K562 (cell line): ENCODE measurements at regions not wholly inside any gene's neighbourhood (a gene's known extent, or its start where the extent isn't known, plus 50 kb on each side); places are given as distances from the start of the nearest gene placed in this dataset.

Experiments
- ATAC-seq: fragments of 200-7000 bp; cut with Tn5 transposase; 3 replicates; pipeline ENCODE4 v1.9.1; 2020; ENCODE audit warnings: moderate library complexity
- BruUV-seq: library from RNA; stranded (reverse); fragments of 400-500 nt; replicated peaks from 2 replicates; lab custom pipeline; 2021; lab: Mats Ljungman, UMichigan
- CTCF ChIA-PET: fragments of 300-600 bp; formaldehyde crosslinking; extraction: SDS; loops from one replicate; lab custom pipeline; 2021; ENCODE audit warnings: low intra/inter-chr PET ratio; lab: Yijun Ruan, JAX
- POLR2A ChIA-PET: fragments of 300-600, 350-650 bp; sonication (Branson Sonifier 250); formaldehyde crosslinking; extraction: SDS; loops from one replicate; lab custom pipeline; 2021; ENCODE audit warnings: antibody characterized with exemption, inconsistent platforms; lab: Yijun Ruan, JAX
- DNase-seq, 4 experiments: peaks; one replicate each; pipeline versions ENCODE4 v3.0.0 to v3.0.0-alpha.2; 2011 to 2018; ENCODE audit warnings: low spot score in 3 of 4, mixed read lengths in 3 of 4; ENCODE audit errors: extremely low read depth in 1 of 4
- FAIRE-seq: peaks from 2 replicates; lab custom pipeline; 2011; peaks lifted over from hg19 to GRCh38; lab: Jason Lieb, UNC
- H2AFZ ChIP-seq: 2 replicates; pipeline ENCODE4 v1.6.0; 2011; ENCODE audit warnings: low read depth, low read length, control low read depth, inconsistent platforms
- H3K27ac ChIP-seq: fragments of 200-600 bp; 3 replicates; pipeline ENCODE4 v1.8.0; 2011; ENCODE audit warnings: low read depth, mild to moderate bottlenecking, control low read depth, inconsistent platforms, low read length, moderate library complexity, mixed read lengths; ENCODE audit errors: extremely low read depth
- H3K27me3 ChIP-seq, 2 experiments: fragments of 300-600 bp in 1 of 2; 2 replicates in 1 of 2; 3 replicates in 1 of 2; pipeline versions ENCODE4 v1.6.0 to v1.8.0; 2011; ENCODE audit warnings: inconsistent platforms in 2 of 2, low read length in 2 of 2, mild to moderate bottlenecking in 1 of 2, mixed read lengths in 1 of 2, moderate library complexity in 1 of 2; ENCODE audit not compliant: control insufficient read depth in 2 of 2, insufficient read depth in 2 of 2
- H3K36me3 ChIP-seq: fragments of 300-600 bp; 3 replicates; pipeline ENCODE4 v1.8.0; 2011; ENCODE audit warnings: mild to moderate bottlenecking, low read length, inconsistent platforms; ENCODE audit not compliant: control insufficient read depth, insufficient read depth
- H3K4me1 ChIP-seq, 2 experiments: fragments of 200-600 bp in 1 of 2; replicated peaks in 1 of 2; 2 replicates in 1 of 2; 3 replicates in 1 of 2; pipeline versions ENCODE4 v1.5.1 to v1.8.0; 2011; ENCODE audit warnings: inconsistent platforms in 2 of 2, low read length in 2 of 2, mild to moderate bottlenecking in 1 of 2, mixed read lengths in 1 of 2, moderate library complexity in 1 of 2; ENCODE audit not compliant: control insufficient read depth in 2 of 2, insufficient read depth in 2 of 2
- H3K4me2 ChIP-seq: 2 replicates; pipeline ENCODE4 v1.6.1; 2011; ENCODE audit warnings: low read length, control low read depth, inconsistent platforms, mixed read lengths; ENCODE audit not compliant: insufficient read depth
- H3K4me3 ChIP-seq: fragments of 200-600 bp; sonication (generic), shearing (Covaris generic); 2 replicates; pipeline ENCODE4 v1.5.1; 2016; ENCODE audit warnings: control low read depth, inconsistent platforms
- H3K79me2 ChIP-seq: fragments of 200-600 bp; 3 replicates; pipeline ENCODE4 v1.8.0; 2011; ENCODE audit warnings: low read length, inconsistent platforms; ENCODE audit not compliant: control insufficient read depth, insufficient read depth
- H3K9ac ChIP-seq, 2 experiments: 2 replicates each; pipeline versions ENCODE4 v1.6.0 to v1.6.1; 2011; ENCODE audit warnings: low read depth in 2 of 2, low read length in 2 of 2, control low read depth in 1 of 2, inconsistent platforms in 1 of 2, mild to moderate bottlenecking in 1 of 2, mixed read lengths in 1 of 2; ENCODE audit not compliant: insufficient read depth in 1 of 2
- H3K9me1 ChIP-seq: one replicate; pipeline ENCODE4 v1.6.0; 2011; ENCODE audit warnings: inconsistent platforms, mild to moderate bottlenecking, low read length, moderate library complexity; ENCODE audit not compliant: control insufficient read depth, insufficient read depth
- H3K9me3 ChIP-seq: replicated peaks from 2 replicates; pipeline ENCODE4 v1.5.1; 2011; ENCODE audit warnings: low read depth, low read length, inconsistent platforms; ENCODE audit not compliant: control insufficient read depth, insufficient read depth
- H4K20me1 ChIP-seq: replicated peaks from 2 replicates; pipeline ENCODE4 v1.6.1; 2011; ENCODE audit warnings: low read length, inconsistent platforms, mixed read lengths; ENCODE audit not compliant: control insufficient read depth, insufficient read depth
- CBX2 ChIP-seq: fragments of 200-600 bp; sonication (generic); IDR thresholded peaks from one replicate; pipeline ENCODE4 v1.6.1; 2012; ENCODE audit warnings: mild to moderate bottlenecking, low read length, inconsistent platforms; ENCODE audit not compliant: insufficient read depth, poor library complexity, severe bottlenecking
- CCNT2 ChIP-seq: IDR thresholded peaks from 2 replicates; pipeline ENCODE4 v1.6.1; 2011; ENCODE audit warnings: borderline replicate concordance, low read depth, mild to moderate bottlenecking, moderate library complexity, mixed read lengths, low read length; ENCODE audit not compliant: insufficient read length; ENCODE audit errors: extremely low read depth
- CREB1 ChIP-seq, 2 experiments: sonication (generic) in 1 of 2; formaldehyde crosslinking in 1 of 2; IDR thresholded peaks; 2 replicates each; pipeline versions ENCODE4 v1.6.1 to v1.8.0; 2012 to 2022; ENCODE audit warnings: inconsistent platforms in 1 of 2, mild to moderate bottlenecking in 1 of 2, missing genetic modification reagents in 1 of 2, moderate library complexity in 1 of 2
- DPF2 ChIP-seq: fragments of 450-650 bp; IDR thresholded peaks from 2 replicates; pipeline ENCODE4 v1.6.1; 2016
- FOXK1 ChIP-seq: sonication (generic); formaldehyde crosslinking; IDR thresholded peaks from 2 replicates; pipeline ENCODE4 v1.8.0; 2022; ENCODE audit warnings: missing genetic modification reagents, mild to moderate bottlenecking, borderline replicate concordance
- HNRNPLL ChIP-seq: fragments of 200-400 bp; formaldehyde crosslinking; IDR thresholded peaks from 2 replicates; pipeline ENCODE4 v1.6.1; 2017; ENCODE audit warnings: low read length, low read depth, mild to moderate bottlenecking; ENCODE audit not compliant: poor library complexity, severe bottlenecking
- HSF4 ChIP-seq: fragments of 250-450 bp; sonication (Bioruptor Pico); IDR thresholded peaks from 2 replicates; pipeline ENCODE4 v2.1.2; 2022; ENCODE audit warnings: mild to moderate bottlenecking, moderate library complexity, borderline replicate concordance
- NCOA6 ChIP-seq: fragments of 450-650 bp; IDR thresholded peaks from 2 replicates; pipeline ENCODE4 v1.6.1; 2017; ENCODE audit warnings: mild to moderate bottlenecking
- NKRF ChIP-seq: fragments of 450-650 bp; IDR thresholded peaks from 2 replicates; pipeline ENCODE4 v1.6.1; 2016; ENCODE audit warnings: borderline replicate concordance
- RREB1 ChIP-seq: fragments of 250-450 bp; sonication (Bioruptor Pico); IDR thresholded peaks from 2 replicates; pipeline ENCODE4 v1.4.0; 2020
- STAG1 ChIP-seq: sonication (generic); formaldehyde crosslinking; IDR thresholded peaks from 2 replicates; pipeline ENCODE4 v1.5.0; 2020; ENCODE audit warnings: missing genetic modification reagents, borderline replicate concordance
- ZC3H11A ChIP-seq: IDR thresholded peaks from 2 replicates; pipeline ENCODE4 v1.6.1; 2012; ENCODE audit warnings: low read depth, low read length, improper control_type of control experiment
- ZNF316 ChIP-seq: fragments of 450-650 bp; IDR thresholded peaks from 2 replicates; pipeline ENCODE4 v1.6.1; 2016
- WGBS: fragments of 100-300 bp; shearing (Covaris generic); methylation state at CpG from one replicate; pipeline ENCODE4 v1.1.6; 2016; ENCODE audit warnings: low coverage, mixed read lengths; ENCODE audit not compliant: insufficient coverage; ENCODE audit errors: missing lambda C conversion rate; 5-methylcytosine and 5-hydroxymethylcytosine counted together
- in situ Hi-C: fragments of 300-500 bp; cut with MboI; formaldehyde crosslinking; loops from 4 replicates; pipeline ENCODE4 v1.15.0; 2018; ENCODE audit warnings: inconsistent platforms, mixed read lengths
- intact Hi-C: fragments of 100-400 bp; cut with micrococcal nuclease; formaldehyde crosslinking; loops from 2 replicates; pipeline ENCODE4 v1.14.2; 2022

GRCh38 chr1:88350648-88351047 is 333.4 kb upstream of the PKN2 start:
- no peaks in the 10 kb centered on the region for H3K27me3 ChIP-seq
- TF ChIP-seq ZNF316, result no peak
- no peak for TF ChIP-seq CREB1 (IDR thresholded peaks at IDR 0.05)
- no peak for TF ChIP-seq CREB1 (CRISPR knock-in tag; IDR thresholded peaks at IDR 0.05)
- TF ChIP-seq CCNT2, result no peak
- no peak for TF ChIP-seq NKRF
- TF ChIP-seq FOXK1 (CRISPR knock-in tag), result no peak
- no peak for TF ChIP-seq DPF2
- no peak for TF ChIP-seq HSF4 (CRISPR knock-in tag)
- TF ChIP-seq ZC3H11A, result no peak
- TF ChIP-seq RREB1 (CRISPR knock-in tag), result no peak
- no peak for TF ChIP-seq CBX2
- TF ChIP-seq STAG1 (CRISPR knock-in tag), result no peak
- no peak for TF ChIP-seq NCOA6
- no peak for TF ChIP-seq HNRNPLL
- no peaks in the 10 kb centered on the region for H3K79me2 ChIP-seq
- FAIRE-seq, result no peak
- H4K20me1 ChIP-seq, result no peaks in the 10 kb centered on the region
- no peak overlapping the region for H3K27ac ChIP-seq
- CTCF ChIA-PET, result no interaction called here
- no peaks in the 10 kb centered on the region for H3K4me1 ChIP-seq
- no peaks in the 10 kb centered on the region for H3K36me3 ChIP-seq
- intact Hi-C loops (no loop called here), in situ Hi-C loops (no loop called here)
- no peak overlapping the region for H2AFZ ChIP-seq
- no TSS peak for BruUV-seq
- no peak for ATAC-seq
- H3K9me3 ChIP-seq, result no peaks in the 10 kb centered on the region
- no peaks in the 10 kb centered on the region for H3K9me1 ChIP-seq
- no peak for DNase-seq
- H3K9ac ChIP-seq, result no peak overlapping the region
- WGBS, result 0% methylated on average over 2 of the region's 2 CpGs
- H3K4me3 ChIP-seq, result no peak overlapping the region
- POLR2A ChIA-PET, result no interaction called here
- H3K4me2 ChIP-seq, result no peak overlapping the region
